ENCODE measurements at regions not wholly inside any gene's neighbourhood (a gene's known extent, or its start where the extent isn't known, plus 50 kb on each side); places are given as distances from the start of the nearest gene placed in this dataset.

GRCh38 chr4:3818371-3818770 lies 52.2 kb downstream of the ADRA2C start:
- Mint-ChIP-seq H3K4me3 (no peak overlapping the region), H3K9me3 (no peaks in the 10 kb centered on the region), H3K36me3 (ENCODE audit: low read depth) (no peaks in the 10 kb centered on the region), H3K27me3 (ENCODE audit: low read depth) (no peaks in the 10 kb centered on the region), H3K4me1 (ENCODE audit: low read depth) (no peaks in the 10 kb centered on the region), H3K27ac (no peak overlapping the region)
- DNase-seq (ENCODE audit: low spot score) = no peak

DNA sequence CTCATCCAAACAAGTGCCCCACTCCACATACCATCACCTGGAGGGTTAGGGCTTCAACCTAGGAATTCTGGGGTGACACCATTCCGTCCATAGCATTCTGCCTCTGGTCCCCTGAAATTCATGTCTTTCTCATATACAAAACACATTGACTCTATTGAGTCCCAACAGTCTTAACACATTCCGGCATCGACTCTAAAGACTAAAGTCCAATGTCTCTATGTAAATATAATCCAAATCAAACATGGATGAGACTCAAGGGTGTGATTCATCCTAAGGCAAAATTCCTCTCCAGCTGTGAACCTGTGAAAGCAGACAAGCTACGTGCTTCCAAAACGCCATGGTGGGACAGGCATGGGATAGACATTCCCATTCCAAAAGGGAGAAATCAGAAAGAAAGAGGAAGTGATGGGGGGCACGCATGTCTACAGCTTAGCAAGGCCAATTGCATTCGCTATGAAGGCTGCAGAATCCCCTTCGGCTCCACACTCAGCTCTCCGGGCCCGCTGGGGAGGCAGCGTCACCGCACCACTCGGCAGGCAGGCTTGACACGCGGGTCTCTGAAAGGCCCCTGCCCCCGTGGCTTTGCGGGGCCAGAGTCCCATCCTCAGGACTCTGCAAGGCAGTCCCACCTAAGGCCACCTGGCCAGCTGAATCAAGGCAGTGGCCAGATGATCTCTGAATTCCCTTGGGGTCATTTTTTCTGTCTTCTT lies 53.2 kb downstream of the ADRA2C start:
- H3K4me3 Mint-ChIP-seq = no peak overlapping the region
- no peak overlapping the region for H3K27ac Mint-ChIP-seq
- H3K4me1 Mint-ChIP-seq (ENCODE audit: low read depth) = no peaks in the 10 kb centered on the region
- DNase-seq (ENCODE audit: low spot score) = no peak
- no peaks in the 10 kb centered on the region for H3K27me3 Mint-ChIP-seq (ENCODE audit: low read depth)
- H3K36me3 Mint-ChIP-seq (ENCODE audit: low read depth) = no peaks in the 10 kb centered on the region
- no peaks in the 10 kb centered on the region for H3K9me3 Mint-ChIP-seq

DNA sequence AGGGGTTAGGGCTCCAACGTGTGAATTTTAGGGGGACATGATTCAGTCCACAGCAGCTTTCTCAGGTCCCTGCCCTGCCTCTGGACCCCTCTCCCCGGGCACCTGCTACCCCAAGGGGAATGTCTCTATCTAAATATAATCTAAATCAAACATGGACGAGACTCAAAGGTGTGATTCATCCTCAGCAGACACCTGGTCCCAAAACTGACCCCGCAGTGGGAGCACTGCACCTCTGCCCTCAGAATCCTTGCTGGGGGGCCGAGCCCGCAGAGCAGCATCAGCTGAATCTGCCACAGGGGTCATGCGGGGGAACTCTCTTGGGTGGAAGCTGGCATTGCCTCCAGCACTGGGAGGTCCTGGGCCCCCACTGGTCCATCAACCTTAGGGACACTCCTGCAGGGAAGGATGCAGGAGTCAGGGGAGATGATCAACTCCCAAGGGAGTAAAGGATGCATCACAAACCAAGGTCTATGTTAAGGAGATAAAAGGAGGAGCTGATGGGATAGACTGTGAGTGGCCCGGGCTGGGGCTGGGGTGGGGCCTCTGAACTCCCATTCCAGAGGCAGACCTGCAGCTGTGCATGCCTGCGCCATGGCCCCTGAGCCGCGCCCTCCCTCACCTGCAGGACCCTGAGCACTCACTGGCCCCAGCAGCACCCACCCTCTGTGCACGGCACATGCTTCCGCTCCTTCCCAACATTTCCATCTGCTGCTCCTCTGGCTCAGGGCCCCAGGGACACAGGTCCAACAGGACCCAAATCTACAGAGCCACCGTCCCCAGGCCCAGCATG lies 54.0 kb downstream of the ADRA2C start:
- Mint-ChIP-seq H3K9me3 (no peaks in the 10 kb centered on the region), H3K4me3 (no peak overlapping the region), H3K27me3 (ENCODE audit: low read depth) (no peaks in the 10 kb centered on the region), H3K27ac (no peak overlapping the region), H3K36me3 (ENCODE audit: low read depth) (no peaks in the 10 kb centered on the region), H3K4me1 (ENCODE audit: low read depth) (no peaks in the 10 kb centered on the region)
- no peak for DNase-seq (ENCODE audit: low spot score)

DNA sequence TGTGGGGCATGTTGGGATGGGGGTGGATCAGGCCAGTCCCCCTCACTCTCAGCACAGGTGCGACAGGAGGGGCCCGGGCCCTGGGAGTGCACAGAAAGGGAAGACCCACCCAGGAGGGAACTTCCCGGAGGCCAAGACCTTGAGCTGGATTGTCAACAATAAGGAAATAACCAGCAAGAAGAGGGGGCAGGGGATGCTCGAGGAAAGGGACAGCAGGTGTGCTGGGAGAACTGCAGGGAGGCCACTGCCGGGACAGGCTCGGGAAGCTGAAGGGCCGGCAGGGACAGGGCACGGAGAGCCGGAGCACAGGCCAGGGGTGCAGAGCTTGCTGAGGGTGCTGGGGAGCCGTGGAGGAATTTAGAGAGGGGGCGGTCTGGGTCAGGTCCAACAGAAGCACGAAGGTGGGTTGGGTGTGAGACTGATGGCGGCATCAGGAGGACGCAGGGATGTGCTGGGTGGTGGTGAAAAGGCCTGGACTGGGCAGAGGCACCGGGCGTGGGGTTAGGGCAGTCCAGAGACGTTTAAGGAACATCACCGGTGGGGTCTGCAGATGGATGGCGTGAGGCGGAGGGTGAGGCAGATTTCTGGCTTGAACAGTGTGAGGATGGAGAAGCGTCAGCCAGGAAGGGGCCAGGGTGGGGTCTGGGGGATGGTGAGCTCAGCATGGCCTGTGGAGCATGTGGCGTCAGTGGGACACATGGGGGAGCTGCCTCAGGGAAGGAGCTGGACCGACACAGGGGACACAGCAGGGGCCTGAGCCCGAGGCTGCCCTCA lies 54.8 kb downstream of the ADRA2C start:
- Mint-ChIP-seq H3K4me3 (no peak overlapping the region), H3K27me3 (ENCODE audit: low read depth) (no peaks in the 10 kb centered on the region), H3K27ac (peak overlapping the region; percentile 35), H3K9me3 (no peaks in the 10 kb centered on the region), H3K36me3 (ENCODE audit: low read depth) (no peaks in the 10 kb centered on the region), H3K4me1 (ENCODE audit: low read depth) (no peaks in the 10 kb centered on the region)
- no peak for DNase-seq (ENCODE audit: low spot score)

DNA sequence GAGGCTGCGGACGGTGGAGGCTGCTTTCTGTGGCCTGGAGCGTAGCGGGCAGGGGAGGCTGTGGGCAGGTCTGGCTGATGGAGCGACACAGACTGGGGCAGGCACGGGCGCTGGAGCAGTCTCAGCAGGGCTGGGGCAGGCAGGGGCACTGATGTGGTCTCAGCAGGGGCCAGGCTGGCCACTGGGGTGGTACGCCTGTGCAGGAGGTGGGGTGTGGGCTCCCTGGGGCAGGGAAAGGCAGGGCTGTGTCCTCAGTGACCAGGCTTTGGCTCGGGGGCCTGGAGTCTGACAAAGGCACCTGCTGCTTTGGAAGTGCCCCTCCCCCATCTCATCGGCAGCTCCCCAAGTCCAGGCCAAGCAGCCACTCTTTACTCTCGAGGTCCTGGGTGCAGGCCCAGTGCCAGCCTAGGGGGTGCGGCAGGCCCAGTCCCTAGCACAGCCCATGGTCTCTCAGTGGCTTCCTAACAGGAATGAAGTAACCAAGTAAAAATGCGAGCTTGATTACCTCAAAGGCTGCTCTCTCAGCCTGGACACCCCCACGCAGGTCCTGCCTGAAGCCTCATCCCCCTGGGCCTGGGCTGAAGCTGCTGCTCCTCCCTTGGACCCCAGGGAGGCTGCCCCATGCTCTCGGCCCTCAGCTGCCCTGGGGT lies 55.5 kb downstream of the ADRA2C start:
- H3K27ac Mint-ChIP-seq = no peak overlapping the region
- DNase-seq (ENCODE audit: low spot score) = no peak
- no peaks in the 10 kb centered on the region for H3K4me1 Mint-ChIP-seq (ENCODE audit: low read depth)
- no peaks in the 10 kb centered on the region for H3K36me3 Mint-ChIP-seq (ENCODE audit: low read depth)
- H3K27me3 Mint-ChIP-seq (ENCODE audit: low read depth) = no peaks in the 10 kb centered on the region
- no peak overlapping the region for H3K4me3 Mint-ChIP-seq
- no peaks in the 10 kb centered on the region for H3K9me3 Mint-ChIP-seq

- no peak overlapping the region for H3K27ac Mint-ChIP-seq
- H3K36me3 Mint-ChIP-seq (ENCODE audit: low read depth) = no peaks in the 10 kb centered on the region
- H3K9me3 Mint-ChIP-seq = no peaks in the 10 kb centered on the region
- no peak for DNase-seq (ENCODE audit: low spot score)
- H3K4me1 Mint-ChIP-seq (ENCODE audit: low read depth) = no peaks in the 10 kb centered on the region
- H3K27me3 Mint-ChIP-seq (ENCODE audit: low read depth) = no peaks in the 10 kb centered on the region
- H3K4me3 Mint-ChIP-seq = no peak overlapping the region
These were observed 56.2 kb downstream of the ADRA2C start for GRCh38 chr4:3822230-3822947.

- no peak for DNase-seq (ENCODE audit: low spot score)
- no peaks in the 10 kb centered on the region for H3K27me3 Mint-ChIP-seq (ENCODE audit: low read depth)
- no peaks in the 10 kb centered on the region for H3K36me3 Mint-ChIP-seq (ENCODE audit: low read depth)
- no peaks in the 10 kb centered on the region for H3K4me1 Mint-ChIP-seq (ENCODE audit: low read depth)
- no peaks in the 10 kb centered on the region for H3K9me3 Mint-ChIP-seq
- H3K27ac Mint-ChIP-seq = no peak overlapping the region
- no peak overlapping the region for H3K4me3 Mint-ChIP-seq
These were observed 57.5 kb downstream of the ADRA2C start for GRCh38 chr4:3823496-3824341.

DNA sequence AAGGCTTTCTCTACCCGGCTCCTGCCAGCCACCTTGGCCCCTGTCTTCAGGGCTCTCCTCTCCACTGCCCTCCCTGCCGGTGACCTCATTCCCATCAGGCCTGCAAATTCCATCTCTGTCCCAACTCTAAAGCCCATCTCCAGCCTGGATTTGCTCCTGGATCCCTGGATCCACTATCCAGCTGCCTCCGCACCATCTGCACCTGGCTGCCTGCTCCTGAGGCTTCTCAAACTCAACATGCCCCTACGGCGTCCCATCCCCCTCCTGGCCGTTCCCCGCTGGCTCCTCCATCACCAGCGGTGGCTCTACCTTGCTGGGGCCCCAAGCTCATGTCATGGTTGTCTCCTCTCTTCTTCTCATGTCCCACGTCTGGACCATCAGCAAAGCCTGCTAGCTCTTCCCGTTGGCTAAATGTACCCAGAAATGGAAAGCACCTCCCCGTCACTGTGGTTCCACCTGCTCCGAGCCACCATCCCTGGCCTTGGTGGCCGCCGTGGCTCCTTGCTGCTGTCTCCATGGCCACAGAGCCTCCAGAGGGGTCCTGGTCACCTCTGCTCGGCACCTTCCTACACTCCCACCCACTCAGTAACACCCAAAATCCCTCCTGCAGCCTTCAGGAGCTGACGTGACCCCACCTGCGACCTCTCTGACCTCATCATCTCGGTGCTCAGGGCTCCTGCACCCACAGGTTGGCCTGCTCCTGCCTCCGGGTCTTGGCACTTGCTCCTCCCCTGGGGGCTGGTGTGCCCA lies 58.5 kb downstream of the ADRA2C start:
- no peak overlapping the region for H3K27ac Mint-ChIP-seq

GRCh38 chr4:3825530-3825929 lies 59.3 kb downstream of the ADRA2C start:
- H3K27me3 Mint-ChIP-seq (ENCODE audit: low read depth) = no peaks in the 10 kb centered on the region
- H3K27ac Mint-ChIP-seq = no peak overlapping the region
- no peak for DNase-seq (ENCODE audit: low spot score)
- no peaks in the 10 kb centered on the region for H3K36me3 Mint-ChIP-seq (ENCODE audit: low read depth)
- no peak overlapping the region for H3K4me3 Mint-ChIP-seq
- no peaks in the 10 kb centered on the region for H3K4me1 Mint-ChIP-seq (ENCODE audit: low read depth)
- no peaks in the 10 kb centered on the region for H3K9me3 Mint-ChIP-seq

More for the DNA sequence above, 58.5 kb downstream of the ADRA2C start:
- H3K4me1 Mint-ChIP-seq (ENCODE audit: low read depth) = no peaks in the 10 kb centered on the region
- no peak for DNase-seq (ENCODE audit: low spot score)
- no peaks in the 10 kb centered on the region for H3K36me3 Mint-ChIP-seq (ENCODE audit: low read depth)
- H3K4me3 Mint-ChIP-seq = no peak overlapping the region
- no peaks in the 10 kb centered on the region for H3K27me3 Mint-ChIP-seq (ENCODE audit: low read depth)
- no peaks in the 10 kb centered on the region for H3K9me3 Mint-ChIP-seq

DNA sequence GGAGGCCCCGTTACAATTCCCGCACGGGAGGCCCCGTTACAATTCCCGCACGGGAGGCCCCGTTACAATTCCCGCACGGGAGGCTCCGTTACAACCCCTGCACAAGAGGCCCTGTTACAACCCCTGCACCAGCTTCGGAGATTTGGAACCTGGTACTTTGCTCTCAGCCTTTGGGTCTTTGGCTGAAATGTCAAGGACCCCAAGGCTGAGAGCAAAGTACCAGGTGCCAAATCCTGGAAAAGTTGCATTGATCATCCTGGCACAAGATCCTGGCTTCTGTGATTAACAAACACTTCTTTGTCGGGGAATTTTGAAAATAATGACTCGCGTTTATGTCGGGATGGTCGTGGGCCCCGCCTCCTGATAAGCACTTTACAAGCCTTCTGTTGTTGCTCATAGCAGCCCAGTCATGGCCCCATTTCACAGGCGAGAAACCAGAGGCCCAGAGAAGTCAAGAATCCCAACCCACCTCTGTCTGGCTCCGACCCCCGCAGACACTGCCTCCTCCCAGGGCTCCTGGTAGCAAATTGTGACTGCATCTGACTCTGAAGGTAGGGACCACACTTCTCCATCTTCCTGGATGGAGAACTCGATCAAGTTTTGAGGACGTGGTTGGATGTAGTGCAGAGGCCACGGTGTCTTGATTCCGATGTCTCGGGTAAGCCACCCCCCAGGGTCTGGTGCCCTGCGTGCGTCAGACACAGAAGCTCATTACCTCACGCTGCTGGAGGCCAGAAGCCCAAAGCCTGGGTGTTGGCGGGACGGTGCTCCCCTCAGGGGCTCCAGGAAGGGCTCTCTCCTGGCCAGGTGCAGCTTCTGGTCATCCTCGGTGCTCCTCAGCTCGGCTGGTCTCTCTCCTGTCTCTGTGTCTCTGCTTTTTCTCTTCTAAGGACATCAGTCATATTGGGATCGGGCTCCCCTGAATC lies 60.3 kb downstream of the ADRA2C start:
- no peak for DNase-seq (ENCODE audit: low spot score)
- no peaks in the 10 kb centered on the region for H3K27me3 Mint-ChIP-seq (ENCODE audit: low read depth)
- H3K4me1 Mint-ChIP-seq (ENCODE audit: low read depth) = no peaks in the 10 kb centered on the region
- H3K9me3 Mint-ChIP-seq = no peaks in the 10 kb centered on the region
- H3K36me3 Mint-ChIP-seq (ENCODE audit: low read depth) = no peaks in the 10 kb centered on the region
- H3K4me3 Mint-ChIP-seq = no peak overlapping the region
- H3K27ac Mint-ChIP-seq = no peak overlapping the region

- no peaks in the 10 kb centered on the region for H3K36me3 Mint-ChIP-seq (ENCODE audit: low read depth)
- H3K4me3 Mint-ChIP-seq = no peak overlapping the region
- no peaks in the 10 kb centered on the region for H3K9me3 Mint-ChIP-seq
- H3K27ac Mint-ChIP-seq = no peak overlapping the region
- no peak for DNase-seq (ENCODE audit: low spot score)
- H3K27me3 Mint-ChIP-seq (ENCODE audit: low read depth) = no peaks in the 10 kb centered on the region
- no peaks in the 10 kb centered on the region for H3K4me1 Mint-ChIP-seq (ENCODE audit: low read depth)
These were observed 61.7 kb downstream of the ADRA2C start for GRCh38 chr4:3827616-3828492.

Data from T-helper 2 cell treated with Interferon-gamma antibody and Interleukin-4, amounts not matched to agents 5 μg/mL and 100 μg/mL, for 36 hours (primary cell).